ENCODE measurements at regions not wholly inside any gene's neighbourhood (a gene's known extent, or its start where the extent isn't known, plus 50 kb on each side); places are given as distances from the start of the nearest gene placed in this dataset.

DNA sequence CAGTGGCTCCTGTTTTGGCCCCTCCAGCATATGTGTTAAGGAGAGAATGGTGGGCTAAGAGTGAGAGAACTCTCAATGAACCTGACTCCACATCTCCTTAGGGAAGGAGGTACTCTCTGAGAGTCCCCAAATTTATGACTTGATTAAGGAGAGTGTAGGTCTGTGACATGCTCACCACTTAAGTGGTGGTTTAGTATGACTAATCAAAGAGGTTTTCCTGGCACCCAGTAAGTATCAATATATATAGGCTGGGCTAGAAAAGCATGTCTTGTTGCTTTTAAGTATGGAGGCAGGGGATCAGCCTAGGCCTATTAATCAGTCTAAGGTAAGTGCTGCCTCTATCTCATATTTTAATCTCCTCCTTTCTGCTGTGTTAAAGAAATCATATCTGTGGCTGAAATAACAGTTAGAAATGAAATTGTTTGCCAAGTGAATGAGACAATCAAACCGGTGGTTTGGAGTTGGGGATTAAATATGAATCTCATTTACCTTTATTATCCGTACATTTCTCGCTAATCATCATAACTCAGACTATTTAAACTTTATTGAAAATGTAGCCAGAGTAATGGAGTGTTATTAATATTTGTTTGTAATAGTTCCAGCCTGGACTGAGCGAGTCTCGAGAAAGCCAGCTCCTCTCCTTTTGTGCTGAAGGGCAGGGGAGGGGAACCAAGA lies 107.7 kb upstream of the MEIS1 start:
- no peaks in the 10 kb centered on the region for H3K4me1 ChIP-seq (ENCODE audit: insufficient read depth, poor library complexity, severe bottlenecking)
- no peak overlapping the region for H3K4me3 ChIP-seq (ENCODE audit: severe bottlenecking)
- DNase-seq (ENCODE audit: low spot score) (no peak), ATAC-seq (ENCODE audit: low read depth) (no peak)
- H3K9me3 ChIP-seq (ENCODE audit: severe bottlenecking) = no peaks in the 10 kb centered on the region
- no peaks in the 10 kb centered on the region for H3K36me3 ChIP-seq (ENCODE audit: low read depth)
- TF ChIP-seq, protein P1, sequence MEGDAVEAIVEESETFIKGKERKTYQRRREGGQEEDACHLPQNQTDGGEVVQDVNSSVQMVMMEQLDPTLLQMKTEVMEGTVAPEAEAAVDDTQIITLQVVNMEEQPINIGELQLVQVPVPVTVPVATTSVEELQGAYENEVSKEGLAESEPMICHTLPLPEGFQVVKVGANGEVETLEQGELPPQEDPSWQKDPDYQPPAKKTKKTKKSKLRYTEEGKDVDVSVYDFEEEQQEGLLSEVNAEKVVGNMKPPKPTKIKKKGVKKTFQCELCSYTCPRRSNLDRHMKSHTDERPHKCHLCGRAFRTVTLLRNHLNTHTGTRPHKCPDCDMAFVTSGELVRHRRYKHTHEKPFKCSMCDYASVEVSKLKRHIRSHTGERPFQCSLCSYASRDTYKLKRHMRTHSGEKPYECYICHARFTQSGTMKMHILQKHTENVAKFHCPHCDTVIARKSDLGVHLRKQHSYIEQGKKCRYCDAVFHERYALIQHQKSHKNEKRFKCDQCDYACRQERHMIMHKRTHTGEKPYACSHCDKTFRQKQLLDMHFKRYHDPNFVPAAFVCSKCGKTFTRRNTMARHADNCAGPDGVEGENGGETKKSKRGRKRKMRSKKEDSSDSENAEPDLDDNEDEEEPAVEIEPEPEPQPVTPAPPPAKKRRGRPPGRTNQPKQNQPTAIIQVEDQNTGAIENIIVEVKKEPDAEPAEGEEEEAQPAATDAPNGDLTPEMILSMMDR (IDR thresholded peaks at IDR 0.05; ENCODE audit: poor library complexity, severe bottlenecking) = no peak
- H3K27ac ChIP-seq (ENCODE audit: poor library complexity, severe bottlenecking) = no peak overlapping the region
- H3K27me3 ChIP-seq (ENCODE audit: insufficient read depth, poor library complexity, severe bottlenecking) = peaks cover 12% of the 10 kb centered on the region

DNA sequence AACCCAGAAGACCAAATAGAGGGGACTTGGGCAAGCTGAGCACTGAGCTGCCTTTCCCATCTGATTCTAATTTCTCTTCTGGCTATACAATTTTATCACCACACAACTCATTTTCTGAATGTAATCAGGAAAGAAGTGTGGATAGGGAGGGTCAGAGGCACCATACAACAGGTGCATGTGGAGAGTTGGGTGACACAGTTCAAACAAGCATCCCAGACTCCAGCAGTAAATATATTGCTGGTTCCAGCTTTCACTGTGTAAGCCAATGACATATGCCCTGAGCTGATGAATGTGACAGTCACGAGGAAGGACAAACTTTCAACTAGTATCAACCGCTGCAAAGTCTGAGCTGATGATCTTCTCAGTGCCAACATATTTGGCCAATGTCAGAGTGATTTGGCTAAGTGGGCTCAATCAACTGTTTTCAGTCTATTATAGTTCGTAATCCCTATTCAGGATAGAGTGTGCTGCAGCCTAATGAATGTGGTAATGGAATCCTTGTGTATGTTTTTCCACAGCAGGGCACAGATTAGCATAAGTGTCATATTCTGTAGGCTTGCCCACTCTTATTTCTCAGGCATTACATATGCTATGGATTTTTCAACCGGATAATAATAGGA lies 109.9 kb upstream of the MEIS1 start:
- H3K27me3 ChIP-seq (ENCODE audit: insufficient read depth, poor library complexity, severe bottlenecking) = peaks cover 13% of the 10 kb centered on the region
- no peak for DNase-seq (ENCODE audit: low spot score)
- no peaks in the 10 kb centered on the region for H3K9me3 ChIP-seq (ENCODE audit: severe bottlenecking)
- no peak overlapping the region for H3K27ac ChIP-seq (ENCODE audit: poor library complexity, severe bottlenecking)
- H3K36me3 ChIP-seq (ENCODE audit: low read depth) = no peaks in the 10 kb centered on the region
- TF ChIP-seq, protein P1 (IDR thresholded peaks at IDR 0.05; ENCODE audit: poor library complexity, severe bottlenecking) = no peak
- no peak for ATAC-seq (ENCODE audit: low read depth)
- no peak overlapping the region for H3K4me3 ChIP-seq (ENCODE audit: severe bottlenecking)
- no peaks in the 10 kb centered on the region for H3K4me1 ChIP-seq (ENCODE audit: insufficient read depth, poor library complexity, severe bottlenecking)

DNA sequence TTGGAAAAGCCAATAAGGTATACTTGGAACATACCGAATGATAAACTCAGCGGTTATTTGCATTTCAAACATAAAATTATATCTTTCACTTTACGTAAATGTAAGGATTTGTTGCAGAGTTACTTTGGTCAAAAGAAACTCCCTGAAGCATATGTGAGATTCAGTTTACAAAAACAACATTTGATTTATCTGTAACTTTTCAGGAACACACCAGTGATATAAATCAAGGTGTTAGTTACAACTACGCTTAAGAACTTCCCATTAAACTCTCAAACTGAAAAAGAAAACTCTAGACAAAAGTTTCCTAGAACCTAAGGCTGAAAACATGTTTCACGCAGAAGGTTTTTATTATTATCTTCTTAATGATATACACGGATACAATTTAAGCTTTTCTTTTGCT lies 110.6 kb upstream of the MEIS1 start:
- Histone ChIP-seq H3K27ac (ENCODE audit: poor library complexity, severe bottlenecking) (no peak overlapping the region), H3K36me3 (ENCODE audit: low read depth) (no peaks in the 10 kb centered on the region), H3K9me3 (ENCODE audit: severe bottlenecking) (no peaks in the 10 kb centered on the region), H3K27me3 (ENCODE audit: insufficient read depth, poor library complexity, severe bottlenecking) (peaks cover 10% of the 10 kb centered on the region), H3K4me1 (ENCODE audit: insufficient read depth, poor library complexity, severe bottlenecking) (no peaks in the 10 kb centered on the region), H3K4me3 (ENCODE audit: severe bottlenecking) (no peak overlapping the region)
- DNase-seq (ENCODE audit: low spot score) (no peak), ATAC-seq (ENCODE audit: low read depth) (no peak)
- TF ChIP-seq, protein P1 (IDR thresholded peaks at IDR 0.05; ENCODE audit: poor library complexity, severe bottlenecking) = no peak

DNA sequence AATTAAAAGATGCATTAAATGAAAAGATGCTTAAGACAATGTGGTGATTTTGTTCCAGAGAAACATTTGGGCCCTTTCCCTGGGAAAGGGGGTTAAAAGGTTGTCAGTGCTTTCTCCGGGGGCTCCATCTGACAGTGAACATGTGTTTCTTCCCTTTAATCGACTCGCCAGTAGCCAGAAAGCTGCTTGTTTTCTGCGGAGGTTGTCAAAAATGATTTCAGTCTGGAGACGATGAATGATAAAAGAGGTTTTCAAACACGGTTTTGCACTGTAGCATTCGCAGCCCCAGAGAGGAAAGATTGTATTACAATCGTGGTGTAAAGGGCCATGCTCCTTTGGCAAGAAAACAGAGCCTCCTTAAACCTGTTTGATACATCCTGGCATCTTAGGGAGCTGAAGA lies 111.5 kb upstream of the MEIS1 start:
- Histone ChIP-seq H3K4me3 (ENCODE audit: severe bottlenecking) (no peak overlapping the region), H3K4me1 (ENCODE audit: insufficient read depth, poor library complexity, severe bottlenecking) (no peaks in the 10 kb centered on the region), H3K36me3 (ENCODE audit: low read depth) (no peaks in the 10 kb centered on the region), H3K27me3 (ENCODE audit: insufficient read depth, poor library complexity, severe bottlenecking) (peaks cover 9% of the 10 kb centered on the region), H3K27ac (ENCODE audit: poor library complexity, severe bottlenecking) (no peak overlapping the region), H3K9me3 (ENCODE audit: severe bottlenecking) (no peaks in the 10 kb centered on the region)
- TF ChIP-seq, protein P1 (IDR thresholded peaks at IDR 0.05; ENCODE audit: poor library complexity, severe bottlenecking) = no peak
- ATAC-seq (ENCODE audit: low read depth) = no peak
- DNase-seq (ENCODE audit: low spot score) = no peak

Data from RWPE2 (cell line).